K562 (cell line): ENCODE measurements at regions not wholly inside any gene's neighbourhood (a gene's known extent, or its start where the extent isn't known, plus 50 kb on each side); places are given as distances from the start of the nearest gene placed in this dataset.

Source experiments
- ATF7 ChIP-seq: fragments of 450-650 bp; IDR thresholded peaks from 2 replicates; pipeline ENCODE4 v1.7.1; 2014; ENCODE audit warnings: mild to moderate bottlenecking, moderate library complexity
- GABPB1 ChIP-seq: sonication (generic); formaldehyde crosslinking; IDR thresholded peaks from 2 replicates; pipeline ENCODE4 v1.8.0; 2022; ENCODE audit warnings: mild to moderate bottlenecking, missing genetic modification reagents
- HNRNPH1 ChIP-seq: fragments of 200-400 bp; formaldehyde crosslinking; optimal IDR thresholded peaks from 2 replicates; pipeline ENCODE3; 2017; ENCODE audit warnings: low read depth, mild to moderate bottlenecking, low read length, moderate library complexity
- JUN ChIP-seq, 2 experiments: sonication (generic) in 1 of 2; formaldehyde crosslinking in 1 of 2; IDR thresholded peaks; 2 replicates each; pipeline versions ENCODE4 v1.6.1 to v1.8.0; 2012 to 2022; ENCODE audit warnings: borderline replicate concordance in 2 of 2, mild to moderate bottlenecking in 2 of 2, improper control_type of control experiment in 1 of 2, low read depth in 1 of 2, low read length in 1 of 2, missing genetic modification reagents in 1 of 2
- KLF1 ChIP-seq: fragments of 450-650 bp; IDR thresholded peaks from 2 replicates; pipeline ENCODE4 v1.6.1; 2016; ENCODE audit warnings: missing genetic modification characterization, missing compliant biosample characterization
- MYC ChIP-seq, 2 experiments: fragments of 250-450 bp in 1 of 2; sonication (Bioruptor Pico) in 1 of 2; IDR thresholded peaks; 2 replicates each; pipeline versions ENCODE4 v1.5.1 to v1.6.1; 2012 to 2021; ENCODE audit warnings: low read depth in 2 of 2, borderline replicate concordance in 1 of 2, improper control_type of control experiment in 1 of 2, low read length in 1 of 2, mild to moderate bottlenecking in 1 of 2, moderate library complexity in 1 of 2
- NEUROD1 ChIP-seq: fragments of 150-350 bp; IDR thresholded peaks from 2 replicates; pipeline ENCODE4 v1.6.1; 2014; ENCODE audit warnings: borderline replicate concordance, low read length, low read depth; ENCODE audit not compliant: partially characterized antibody
- NFIC ChIP-seq: fragments of 450-650 bp; IDR thresholded peaks from 2 replicates; pipeline ENCODE4 v1.6.1; 2017; ENCODE audit warnings: mild to moderate bottlenecking, inconsistent platforms
- NFIX ChIP-seq: fragments of 250-450 bp; sonication (Bioruptor Pico); IDR thresholded peaks from 2 replicates; pipeline ENCODE4 v1.4.0; 2020; ENCODE audit warnings: low read depth, mild to moderate bottlenecking, moderate library complexity
- NFRKB ChIP-seq: fragments of 450-650 bp; IDR thresholded peaks from 2 replicates; pipeline ENCODE4 v1.6.1; 2016; ENCODE audit warnings: low read depth
- NRF1 ChIP-seq, 2 experiments: fragments of 450-650 bp; IDR thresholded peaks in 1 of 2; conservative IDR thresholded peaks in 1 of 2; 2 replicates each; pipeline ENCODE4 v1.6.1; 2014; ENCODE audit warnings: mild to moderate bottlenecking in 2 of 2
- PTTG1 ChIP-seq: fragments of 450-650 bp; IDR thresholded peaks from 2 replicates; pipeline ENCODE4 v1.6.1; 2016; ENCODE audit warnings: low read depth, mild to moderate bottlenecking, missing genetic modification characterization, missing compliant biosample characterization
- RB1 ChIP-seq: fragments of 450-650 bp; IDR thresholded peaks from 2 replicates; pipeline ENCODE4 v1.6.1; 2017; ENCODE audit warnings: low read depth, mild to moderate bottlenecking
- RBM17 ChIP-seq: fragments of 200-400 bp; formaldehyde crosslinking; IDR thresholded peaks from 2 replicates; pipeline ENCODE4 v1.6.1; 2017; ENCODE audit warnings: low read depth, mild to moderate bottlenecking, low read length, borderline replicate concordance
- SPI1 ChIP-seq: IDR thresholded peaks from 2 replicates; pipeline ENCODE4 v1.6.1; 2011; ENCODE audit warnings: low read depth, low read length, control low read depth, borderline replicate concordance
- WHSC1 ChIP-seq: IDR thresholded peaks from one replicate; pipeline ENCODE4 v1.6.1; 2012; ENCODE audit warnings: low read length, control low read depth, inconsistent platforms
- ZBTB7A ChIP-seq: IDR thresholded peaks from 2 replicates; pipeline ENCODE4 v1.6.1; 2011; ENCODE audit warnings: low read depth, mild to moderate bottlenecking, low read length, moderate library complexity, borderline replicate concordance; ENCODE audit not compliant: control insufficient read depth
- ZEB2 ChIP-seq: fragments of 450-650 bp; IDR thresholded peaks from 2 replicates; pipeline ENCODE4 v1.6.1; 2016
- ZNF311 ChIP-seq: fragments of 250-450 bp; sonication (Bioruptor Pico); IDR thresholded peaks from 2 replicates; pipeline ENCODE4 v1.4.0; 2020; ENCODE audit warnings: mild to moderate bottlenecking, moderate library complexity
- TF ChIP-seq, protein P1 (sequence below): fragments of 200-800 bp; sonication (Bioruptor generic); IDR thresholded peaks from 2 replicates; pipeline ENCODE4 v1.6.1; 2017; ENCODE audit warnings: missing genetic modification characterization, missing compliant biosample characterization
- TF ChIP-seq, protein P2 (sequence below): fragments of 450-650 bp; IDR thresholded peaks from 2 replicates; pipeline ENCODE4 v1.6.1; 2018; ENCODE audit warnings: mild to moderate bottlenecking, low read depth; ENCODE audit not compliant: partially characterized antibody
- TF ChIP-seq, protein P3 (sequence below): sonication (generic); formaldehyde crosslinking; IDR thresholded peaks from 2 replicates; pipeline ENCODE4 v1.8.0; 2022; ENCODE audit warnings: mild to moderate bottlenecking, missing genetic modification reagents, borderline replicate concordance
- TF ChIP-seq, protein P4 (sequence below): sonication (generic); formaldehyde crosslinking; IDR thresholded peaks from 2 replicates; pipeline ENCODE4 v1.8.0; 2022; ENCODE audit warnings: mild to moderate bottlenecking, missing genetic modification reagents

DNA sequence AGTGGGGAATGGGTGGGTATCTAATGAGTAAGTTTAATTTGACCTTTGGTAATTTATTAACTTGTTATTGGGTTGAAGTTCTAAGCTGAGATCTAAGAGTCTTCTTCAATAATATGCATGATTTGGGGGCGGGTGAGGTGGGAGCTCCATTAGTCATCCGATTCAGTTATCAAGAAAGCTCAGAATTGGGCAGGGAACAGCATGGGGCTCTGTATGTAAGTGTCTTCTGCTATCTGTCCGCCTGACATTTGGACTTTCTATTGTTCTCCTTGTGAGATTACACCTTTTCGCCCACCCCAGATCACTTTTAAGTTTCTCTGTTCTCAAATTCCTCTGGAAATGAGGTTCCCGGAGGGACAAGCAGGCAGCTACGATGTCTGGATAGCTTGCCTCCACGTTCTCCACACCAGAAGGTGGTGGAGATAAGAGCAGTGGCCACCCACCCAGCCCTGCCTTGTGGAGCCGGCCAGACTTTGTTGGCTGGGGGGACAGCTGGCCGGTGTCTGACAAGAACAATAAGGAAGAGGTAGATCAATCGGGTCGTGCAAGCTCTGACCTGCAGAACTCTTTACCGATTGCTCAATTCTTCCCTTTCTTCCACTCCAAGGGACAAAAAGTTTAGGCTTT lies 75.5 kb upstream of the GATA6 start (continued):
- TF ChIP-seq, protein P1, sequence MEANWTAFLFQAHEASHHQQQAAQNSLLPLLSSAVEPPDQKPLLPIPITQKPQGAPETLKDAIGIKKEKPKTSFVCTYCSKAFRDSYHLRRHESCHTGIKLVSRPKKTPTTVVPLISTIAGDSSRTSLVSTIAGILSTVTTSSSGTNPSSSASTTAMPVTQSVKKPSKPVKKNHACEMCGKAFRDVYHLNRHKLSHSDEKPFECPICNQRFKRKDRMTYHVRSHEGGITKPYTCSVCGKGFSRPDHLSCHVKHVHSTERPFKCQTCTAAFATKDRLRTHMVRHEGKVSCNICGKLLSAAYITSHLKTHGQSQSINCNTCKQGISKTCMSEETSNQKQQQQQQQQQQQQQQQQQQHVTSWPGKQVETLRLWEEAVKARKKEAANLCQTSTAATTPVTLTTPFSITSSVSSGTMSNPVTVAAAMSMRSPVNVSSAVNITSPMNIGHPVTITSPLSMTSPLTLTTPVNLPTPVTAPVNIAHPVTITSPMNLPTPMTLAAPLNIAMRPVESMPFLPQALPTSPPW (CRISPR knock-in tag) = 0 out of 2 replicates have a peak, but pooled peaks have one; percentile 35
- TF ChIP-seq ATF7 (peak; percentile 45), RBM17 (no peak), JUN (IDR thresholded peaks at IDR 0.05; ENCODE audit: borderline replicate concordance, low read depth, low read length) (no peak), JUN (CRISPR knock-in tag; IDR thresholded peaks at IDR 0.05; ENCODE audit: borderline replicate concordance) (no peak), NFIC (peak; percentile 91), KLF1 (tag) (no peak), SPI1 (0 out of 2 replicates have a peak, but pooled peaks have one; percentile 28), MYC (IDR thresholded peaks at IDR 0.05; ENCODE audit: low read depth, low read length) (peak; percentile 59; the same call in 1 of the 2 replicates), MYC (CRISPR knock-in tag; IDR thresholded peaks at IDR 0.05; ENCODE audit: borderline replicate concordance, low read depth) (no peak), ZBTB7A (0 out of 2 replicates have a peak, but pooled peaks have one; percentile 18), NFRKB (no peak), GABPB1 (CRISPR knock-in tag) (no peak), WHSC1 (no peak), ZNF311 (CRISPR knock-in tag) (no peak), HNRNPH1 (no peak), NFIX (no peak), NEUROD1 (peak; percentile 56), RB1 (no peak), NRF1 (conservative IDR thresholded peaks at IDR 0.05 in 1 of 2, IDR thresholded peaks at IDR 0.05 in 1 of 2) (no peak), ZEB2 (peak; percentile 40; the same call in 1 of the 2 replicates), PTTG1 (tag) (no peak)
- TF ChIP-seq, protein P2, sequence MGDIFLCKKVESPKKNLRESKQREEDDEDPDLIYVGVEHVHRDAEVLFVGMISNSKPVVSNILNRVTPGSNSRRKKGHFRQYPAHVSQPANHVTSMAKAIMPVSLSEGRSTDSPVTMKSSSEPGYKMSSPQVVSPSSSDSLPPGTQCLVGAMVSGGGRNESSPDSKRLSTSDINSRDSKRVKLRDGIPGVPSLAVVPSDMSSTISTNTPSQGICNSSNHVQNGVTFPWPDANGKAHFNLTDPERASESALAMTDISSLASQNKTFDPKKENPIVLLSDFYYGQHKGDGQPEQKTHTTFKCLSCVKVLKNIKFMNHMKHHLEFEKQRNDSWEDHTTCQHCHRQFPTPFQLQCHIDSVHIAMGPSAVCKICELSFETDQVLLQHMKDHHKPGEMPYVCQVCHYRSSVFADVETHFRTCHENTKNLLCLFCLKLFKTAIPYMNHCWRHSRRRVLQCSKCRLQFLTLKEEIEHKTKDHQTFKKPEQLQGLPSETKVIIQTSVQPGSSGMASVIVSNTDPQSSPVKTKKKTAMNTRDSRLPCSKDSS = no peak
- TF ChIP-seq, protein P3, sequence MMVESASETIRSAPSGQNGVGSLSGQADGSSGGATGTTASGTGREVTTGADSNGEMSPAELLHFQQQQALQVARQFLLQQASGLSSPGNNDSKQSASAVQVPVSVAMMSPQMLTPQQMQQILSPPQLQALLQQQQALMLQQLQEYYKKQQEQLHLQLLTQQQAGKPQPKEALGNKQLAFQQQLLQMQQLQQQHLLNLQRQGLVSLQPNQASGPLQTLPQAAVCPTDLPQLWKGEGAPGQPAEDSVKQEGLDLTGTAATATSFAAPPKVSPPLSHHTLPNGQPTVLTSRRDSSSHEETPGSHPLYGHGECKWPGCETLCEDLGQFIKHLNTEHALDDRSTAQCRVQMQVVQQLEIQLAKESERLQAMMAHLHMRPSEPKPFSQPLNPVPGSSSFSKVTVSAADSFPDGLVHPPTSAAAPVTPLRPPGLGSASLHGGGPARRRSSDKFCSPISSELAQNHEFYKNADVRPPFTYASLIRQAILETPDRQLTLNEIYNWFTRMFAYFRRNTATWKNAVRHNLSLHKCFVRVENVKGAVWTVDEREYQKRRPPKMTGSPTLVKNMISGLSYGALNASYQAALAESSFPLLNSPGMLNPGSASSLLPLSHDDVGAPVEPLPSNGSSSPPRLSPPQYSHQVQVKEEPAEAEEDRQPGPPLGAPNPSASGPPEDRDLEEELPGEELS (CRISPR knock-in tag) = no peak
- TF ChIP-seq, protein P4, sequence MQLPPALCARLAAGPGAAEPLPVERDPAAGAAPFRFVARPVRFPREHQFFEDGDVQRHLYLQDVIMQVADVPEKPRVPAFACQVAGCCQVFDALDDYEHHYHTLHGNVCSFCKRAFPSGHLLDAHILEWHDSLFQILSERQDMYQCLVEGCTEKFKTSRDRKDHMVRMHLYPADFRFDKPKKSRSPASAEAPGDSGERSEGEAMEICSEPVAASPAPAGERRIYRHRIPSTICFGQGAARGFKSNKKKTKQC (CRISPR knock-in tag) = no peak
